B cell (primary cell): ENCODE measurements at regions not wholly inside any gene's neighbourhood (a gene's known extent, or its start where the extent isn't known, plus 50 kb on each side); places are given as distances from the start of the nearest gene placed in this dataset.

ENCODE experiments used
- EZH2 ChIP-seq: IDR thresholded peaks from 2 replicates; pipeline ENCODE4 v1.6.1; 2012; ENCODE audit warnings: borderline replicate concordance, low read depth, mild to moderate bottlenecking, moderate library complexity, low read length; ENCODE audit not compliant: insufficient read depth, poor library complexity, severe bottlenecking
- TF ChIP-seq, protein P1 (sequence below): fragments of 200-600 bp; IDR thresholded peaks from one replicate; pipeline ENCODE4 v1.8.0; 2022; ENCODE audit warnings: antibody characterized with exemption, mild to moderate bottlenecking

DNA sequence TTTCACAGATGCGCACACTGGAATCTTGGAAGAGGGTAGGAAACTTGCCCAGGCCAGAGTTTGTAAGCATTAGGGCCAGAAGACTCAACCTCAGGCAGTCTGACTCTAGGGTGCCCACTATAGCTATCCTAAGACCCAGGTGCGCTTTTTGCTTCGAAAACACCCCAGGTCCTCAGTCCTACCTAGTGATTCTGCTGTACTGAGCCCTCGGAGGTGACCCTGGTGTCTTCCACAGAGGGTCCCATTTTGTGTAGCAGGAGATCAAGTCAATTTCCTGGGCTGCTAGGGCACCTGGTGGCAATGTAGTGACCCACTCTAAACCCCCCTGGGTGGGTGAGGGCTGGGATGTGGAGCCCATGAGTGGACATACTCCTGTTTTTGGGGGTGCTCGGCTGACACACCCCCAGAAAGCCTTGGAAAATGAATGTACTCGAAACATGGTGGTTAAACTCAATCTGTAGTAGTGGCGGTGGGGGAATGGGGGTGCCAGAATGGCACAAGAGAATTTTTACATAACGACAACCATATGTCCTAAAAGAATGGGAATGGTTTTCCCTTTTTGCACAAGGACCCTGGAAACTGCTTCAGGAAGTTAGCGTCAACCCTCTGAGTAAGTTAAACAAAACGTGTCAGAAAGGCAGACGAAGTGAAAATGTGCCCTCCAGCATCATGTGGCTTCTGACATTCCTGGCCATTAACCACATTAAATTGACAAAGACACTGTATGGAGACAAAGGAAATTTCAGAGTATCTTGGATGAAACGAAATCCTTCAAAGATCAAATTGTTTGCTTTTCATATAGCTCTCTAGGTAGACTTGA lies 218.0 kb upstream of the COPS8 start:
- TF ChIP-seq, protein P1, sequence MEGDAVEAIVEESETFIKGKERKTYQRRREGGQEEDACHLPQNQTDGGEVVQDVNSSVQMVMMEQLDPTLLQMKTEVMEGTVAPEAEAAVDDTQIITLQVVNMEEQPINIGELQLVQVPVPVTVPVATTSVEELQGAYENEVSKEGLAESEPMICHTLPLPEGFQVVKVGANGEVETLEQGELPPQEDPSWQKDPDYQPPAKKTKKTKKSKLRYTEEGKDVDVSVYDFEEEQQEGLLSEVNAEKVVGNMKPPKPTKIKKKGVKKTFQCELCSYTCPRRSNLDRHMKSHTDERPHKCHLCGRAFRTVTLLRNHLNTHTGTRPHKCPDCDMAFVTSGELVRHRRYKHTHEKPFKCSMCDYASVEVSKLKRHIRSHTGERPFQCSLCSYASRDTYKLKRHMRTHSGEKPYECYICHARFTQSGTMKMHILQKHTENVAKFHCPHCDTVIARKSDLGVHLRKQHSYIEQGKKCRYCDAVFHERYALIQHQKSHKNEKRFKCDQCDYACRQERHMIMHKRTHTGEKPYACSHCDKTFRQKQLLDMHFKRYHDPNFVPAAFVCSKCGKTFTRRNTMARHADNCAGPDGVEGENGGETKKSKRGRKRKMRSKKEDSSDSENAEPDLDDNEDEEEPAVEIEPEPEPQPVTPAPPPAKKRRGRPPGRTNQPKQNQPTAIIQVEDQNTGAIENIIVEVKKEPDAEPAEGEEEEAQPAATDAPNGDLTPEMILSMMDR, result no peak
- no peak for TF ChIP-seq EZH2
